Activated naive CD4-positive, alpha-beta T cell treated with anti-CD3 and anti-CD28 coated beads for 36 hours (primary cell): ENCODE measurements at regions not wholly inside any gene's neighbourhood (a gene's known extent, or its start where the extent isn't known, plus 50 kb on each side); places are given as distances from the start of the nearest gene placed in this dataset.
A peak's percentile ranks its signal among the peaks of the same experiment; 100 is the strongest.

ENCODE experiments used
- CTCF ChIA-PET: fragments of 350-600 bp; sonication (Branson Sonifier 250); formaldehyde crosslinking; loops from one replicate; lab custom pipeline; 2021; ENCODE audit warnings: antibody characterized with exemption; lab: Charles Lee
- DNase-seq: peaks from one replicate; pipeline ENCODE4 v3.0.0-alpha.2; 2020
- H3K27ac Mint-ChIP-seq: one replicate; pipeline ENCODE4 v1.8.0; 2021; ENCODE audit warnings: mild to moderate bottlenecking, mixed read lengths
- H3K27me3 Mint-ChIP-seq: one replicate; pipeline ENCODE4 v1.8.0; 2021; ENCODE audit warnings: low read depth, mixed read lengths
- H3K36me3 Mint-ChIP-seq: one replicate; pipeline ENCODE4 v1.8.0; 2021; ENCODE audit warnings: low read depth, mixed read lengths
- H3K4me1 Mint-ChIP-seq: one replicate; pipeline ENCODE4 v1.8.0; 2021; ENCODE audit warnings: low read depth, mixed read lengths
- H3K4me3 Mint-ChIP-seq: one replicate; pipeline ENCODE4 v1.8.0; 2021; ENCODE audit warnings: mild to moderate bottlenecking, moderate library complexity, mixed read lengths
- H3K9me3 Mint-ChIP-seq: one replicate; pipeline ENCODE4 v1.8.0; 2021; ENCODE audit warnings: mixed read lengths
- intact Hi-C: fragments of 100-400 bp; cut with micrococcal nuclease; formaldehyde crosslinking; loops from one replicate; pipeline ENCODE4 v1.15.1; 2023

- Mint-ChIP-seq H3K4me3 (no peak overlapping the region), H3K36me3 (no peaks in the 10 kb centered on the region), H3K9me3 (no peaks in the 10 kb centered on the region), H3K27me3 (no peaks in the 10 kb centered on the region), H3K4me1 (peaks cover 12% of the 10 kb centered on the region), H3K27ac (peak overlapping the region; percentile 71)
- CTCF ChIA-PET: interaction anchor here (0.6 to 3.3 kb wide), 17 partner anchors 11 to 1177 kb away, joined by 3 to 73 read pairs (median 4); no protein-coding TSS in a partner anchor
- intact Hi-C loops: loop anchor here (1.0 to 10.0 kb wide), 5 partner anchors 32 to 1416 kb away; no protein-coding TSS in a partner anchor
- peak; percentile 88 for DNase-seq
Observed at GRCh38 chr21:23968722-23969647, 1638.3 kb downstream of the MRPL39 start.

- Mint-ChIP-seq H3K36me3 (no peaks in the 10 kb centered on the region), H3K9me3 (no peaks in the 10 kb centered on the region), H3K4me3 (no peak overlapping the region), H3K4me1 (peaks cover 12% of the 10 kb centered on the region), H3K27me3 (no peaks in the 10 kb centered on the region), H3K27ac (no peak overlapping the region)
- no peak for DNase-seq
- CTCF ChIA-PET: interaction anchor here (0.7 to 3.3 kb wide), 7 partner anchors 12 to 119 kb away, joined by 3 to 73 read pairs (median 3); no protein-coding TSS in a partner anchor
- intact Hi-C loops: loop anchor here (1.0 to 10.0 kb wide), 5 partner anchors 31 to 1417 kb away; no protein-coding TSS in a partner anchor
Observed at GRCh38 chr21:23968008-23968407, 1639.3 kb downstream of the MRPL39 start.

- no peaks in the 10 kb centered on the region for H3K36me3 Mint-ChIP-seq
- H3K4me3 Mint-ChIP-seq: no peak overlapping the region
- no peak for DNase-seq
- H3K4me1 Mint-ChIP-seq: peaks cover 3% of the 10 kb centered on the region
- H3K27me3 Mint-ChIP-seq: no peaks in the 10 kb centered on the region
- H3K9me3 Mint-ChIP-seq: no peaks in the 10 kb centered on the region
- intact Hi-C loops: loop anchor here (10.0 kb wide), 2 partner anchors 551 to 1421 kb away; no protein-coding TSS in a partner anchor
- no peak overlapping the region for H3K27ac Mint-ChIP-seq
- CTCF ChIA-PET: interaction anchor here (0.5 kb wide), 1 partner anchor 81 kb away, joined by 3 read pairs; no protein-coding TSS in a partner anchor
Observed at GRCh38 chr21:23963454-23963853, 1643.8 kb downstream of the MRPL39 start.

- CTCF ChIA-PET: interaction anchor here (1.1 kb wide), 1 partner anchor 106 kb away, joined by 3 read pairs; no protein-coding TSS in a partner anchor
- intact Hi-C loops: loop anchor here (10.0 kb wide), 2 partner anchors 554 to 1424 kb away; no protein-coding TSS in a partner anchor
- H3K27ac Mint-ChIP-seq: no peak overlapping the region
- H3K36me3 Mint-ChIP-seq: no peaks in the 10 kb centered on the region
- H3K4me1 Mint-ChIP-seq: no peaks in the 10 kb centered on the region
- no peak for DNase-seq
- no peak overlapping the region for H3K4me3 Mint-ChIP-seq
- no peaks in the 10 kb centered on the region for H3K9me3 Mint-ChIP-seq
- no peaks in the 10 kb centered on the region for H3K27me3 Mint-ChIP-seq
Observed at GRCh38 chr21:23960769-23961168, 1646.5 kb downstream of the MRPL39 start.

- Mint-ChIP-seq H3K4me3 (peak overlapping the region; percentile 2), H3K27ac (no peak overlapping the region), H3K9me3 (no peaks in the 10 kb centered on the region), H3K27me3 (no peaks in the 10 kb centered on the region), H3K4me1 (peaks cover 15% of the 10 kb centered on the region), H3K36me3 (no peaks in the 10 kb centered on the region)
- no peak for DNase-seq
- CTCF ChIA-PET: interaction anchor here (0.6 to 1.1 kb wide), 3 partner anchors 13 to 101 kb away, joined by 3 to 5 read pairs (median 4); no protein-coding TSS in a partner anchor
- intact Hi-C loops: no loop called here
Observed at GRCh38 chr21:23955135-23955843, 1652.0 kb downstream of the MRPL39 start.

- no peak overlapping the region for H3K4me3 Mint-ChIP-seq
- peaks cover 27% of the 10 kb centered on the region for H3K4me1 Mint-ChIP-seq
- CTCF ChIA-PET: no interaction called here
- intact Hi-C loops: no loop called here
- no peak for DNase-seq
- H3K27ac Mint-ChIP-seq: no peak overlapping the region
- no peaks in the 10 kb centered on the region for H3K9me3 Mint-ChIP-seq
- H3K27me3 Mint-ChIP-seq: no peaks in the 10 kb centered on the region
- no peaks in the 10 kb centered on the region for H3K36me3 Mint-ChIP-seq
Observed at GRCh38 chr21:23952269-23952668, 1655.0 kb downstream of the MRPL39 start.

- DNase-seq: no peak
- no peaks in the 10 kb centered on the region for H3K9me3 Mint-ChIP-seq
- no peak overlapping the region for H3K27ac Mint-ChIP-seq
- H3K36me3 Mint-ChIP-seq: no peaks in the 10 kb centered on the region
- no peak overlapping the region for H3K4me3 Mint-ChIP-seq
- intact Hi-C loops: no loop called here
- no peaks in the 10 kb centered on the region for H3K27me3 Mint-ChIP-seq
- CTCF ChIA-PET: interaction anchor here (0.9 kb wide), 1 partner anchor 18 kb away, joined by 3 read pairs; no protein-coding TSS in a partner anchor
- peaks cover 27% of the 10 kb centered on the region for H3K4me1 Mint-ChIP-seq
Observed at GRCh38 chr21:23951251-23951650, 1656.0 kb downstream of the MRPL39 start.

DNA sequence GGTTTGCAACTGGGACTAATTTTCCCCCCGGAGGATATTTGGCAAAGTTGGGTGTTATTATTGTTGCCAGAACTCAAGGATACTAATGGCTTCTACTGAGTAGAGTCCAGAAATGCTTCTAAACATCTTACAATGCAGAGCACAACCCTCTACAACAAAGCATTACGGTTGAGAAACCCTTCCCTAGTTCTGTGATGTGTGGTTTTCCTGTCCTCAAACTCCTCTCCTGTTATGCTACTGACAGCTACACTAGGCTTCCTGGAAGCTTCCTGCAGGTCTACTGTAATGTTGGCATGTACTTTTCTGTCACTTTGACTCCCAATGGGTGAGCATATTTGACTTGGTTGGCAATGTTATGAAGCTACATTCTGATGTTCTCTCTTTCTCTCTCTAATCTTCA, 1656.9 kb downstream of the MRPL39 start:
- Mint-ChIP-seq H3K4me3 (no peak overlapping the region), H3K4me1 (peaks cover 23% of the 10 kb centered on the region), H3K27me3 (no peaks in the 10 kb centered on the region), H3K9me3 (no peaks in the 10 kb centered on the region), H3K36me3 (no peaks in the 10 kb centered on the region), H3K27ac (no peak overlapping the region)
- CTCF ChIA-PET: interaction anchor here (0.9 to 1.1 kb wide), 2 partner anchors 14 to 19 kb away, joined by 3 read pairs; no protein-coding TSS in a partner anchor
- DNase-seq: no peak
- intact Hi-C loops: no loop called here

DNA sequence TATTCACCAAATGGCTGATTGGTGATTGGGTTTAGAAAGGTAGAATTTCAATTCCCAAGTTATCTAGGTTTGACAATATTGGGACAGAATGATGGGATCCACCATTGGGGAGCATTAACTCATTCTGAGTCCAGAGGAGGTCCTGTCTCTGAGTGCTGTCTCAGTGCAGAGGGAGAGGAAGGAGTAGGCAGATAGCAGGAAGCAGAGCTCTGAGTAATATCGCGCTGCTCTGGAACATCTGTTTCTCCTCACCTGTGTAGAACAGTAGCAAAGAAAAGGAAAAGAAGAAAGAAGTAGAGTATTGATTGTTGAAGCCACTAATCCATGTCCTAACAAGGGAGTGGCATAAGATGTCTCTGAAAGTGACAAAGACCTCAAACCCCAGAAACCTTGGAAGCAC, 1657.8 kb downstream of the MRPL39 start:
- no peak overlapping the region for H3K4me3 Mint-ChIP-seq
- DNase-seq: peak; percentile 35
- H3K27me3 Mint-ChIP-seq: no peaks in the 10 kb centered on the region
- intact Hi-C loops: no loop called here
- CTCF ChIA-PET: interaction anchor here (1.1 kb wide), 1 partner anchor 13 kb away, joined by 3 read pairs; no protein-coding TSS in a partner anchor
- H3K4me1 Mint-ChIP-seq: peaks cover 21% of the 10 kb centered on the region
- no peaks in the 10 kb centered on the region for H3K36me3 Mint-ChIP-seq
- peaks cover 4% of the 10 kb centered on the region for H3K9me3 Mint-ChIP-seq
- H3K27ac Mint-ChIP-seq: no peak overlapping the region

- intact Hi-C loops: no loop called here
- Mint-ChIP-seq H3K9me3 (no peaks in the 10 kb centered on the region), H3K4me3 (no peak overlapping the region), H3K4me1 (no peaks in the 10 kb centered on the region), H3K36me3 (no peaks in the 10 kb centered on the region), H3K27me3 (no peaks in the 10 kb centered on the region), H3K27ac (no peak overlapping the region)
- no peak for DNase-seq
- CTCF ChIA-PET: no interaction called here
Observed at GRCh38 chr21:23939369-23940065, 1667.8 kb downstream of the MRPL39 start.

- Mint-ChIP-seq H3K27ac (no peak overlapping the region), H3K27me3 (no peaks in the 10 kb centered on the region), H3K9me3 (no peaks in the 10 kb centered on the region), H3K4me3 (no peak overlapping the region), H3K4me1 (no peaks in the 10 kb centered on the region), H3K36me3 (no peaks in the 10 kb centered on the region)
- intact Hi-C loops: loop anchor here (2.0 kb wide), 1 partner anchor 32 kb away; no protein-coding TSS in a partner anchor
- CTCF ChIA-PET: interaction anchor here (0.7 to 1.5 kb wide), 4 partner anchors 8 to 139 kb away, joined by 3 to 6 read pairs (median 4); no protein-coding TSS in a partner anchor
- DNase-seq: no peak
Observed at GRCh38 chr21:23936991-23937390, 1670.3 kb downstream of the MRPL39 start.
